HG03575 (cell line): ENCODE measurements at regions not wholly inside any gene's neighbourhood (a gene's known extent, or its start where the extent isn't known, plus 50 kb on each side); places are given as distances from the start of the nearest gene placed in this dataset.
"Not testable (repeated sequence)": the region's sequence is repeated elsewhere in the genome, so short reads cannot be mapped to it uniquely, and the experiment has no call there.

Experiments
- ATAC-seq: cut with Tn5 transposase; IDR thresholded peaks from one replicate; pipeline ENCODE4 v1.9.1; 2021; ENCODE audit not compliant: unreplicated experiment, insufficient number of reproducible peaks, low FRiP score; ENCODE audit errors: extremely low read depth

DNA sequence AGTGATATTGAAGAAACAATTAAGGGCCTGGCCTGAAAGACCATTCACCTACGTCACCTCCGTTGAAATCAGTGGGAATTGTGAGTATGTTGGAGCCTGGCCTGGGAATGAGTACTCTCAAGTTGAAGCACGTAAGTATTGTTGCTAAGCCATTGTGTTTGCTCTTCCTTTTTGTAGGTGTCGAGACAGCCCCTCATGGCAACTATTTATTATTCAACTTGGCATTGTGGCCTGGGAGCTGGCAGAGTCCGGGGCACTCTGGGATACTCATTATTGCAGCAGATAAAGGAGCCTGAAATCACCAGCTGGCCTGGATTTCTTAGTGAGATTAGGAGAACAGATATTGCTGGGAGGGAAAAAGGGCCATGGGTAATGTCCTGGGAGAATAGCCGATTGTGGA, 147.4 kb downstream of the C12orf75 start:
- ATAC-seq = no peak

DNA sequence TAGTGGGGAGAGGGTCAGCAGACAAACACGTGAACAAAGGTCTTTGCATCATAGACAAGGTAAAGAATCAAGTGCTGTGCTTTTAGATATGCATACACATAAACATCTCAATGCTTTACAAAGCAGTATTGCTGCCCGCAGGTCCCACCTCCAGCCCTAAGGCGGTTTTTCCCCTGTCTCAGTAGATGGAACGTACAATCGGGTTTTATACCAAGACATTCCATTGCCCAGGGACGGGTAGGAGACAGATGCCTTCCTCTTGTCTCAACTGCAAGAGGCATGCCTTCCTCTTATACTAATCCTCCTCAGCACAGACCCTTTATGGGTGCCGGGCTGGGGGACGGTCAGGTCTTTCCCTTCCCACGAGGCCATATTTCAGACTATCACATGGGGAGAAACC, 148.3 kb downstream of the C12orf75 start:
- not testable (repeated sequence) for ATAC-seq

DNA sequence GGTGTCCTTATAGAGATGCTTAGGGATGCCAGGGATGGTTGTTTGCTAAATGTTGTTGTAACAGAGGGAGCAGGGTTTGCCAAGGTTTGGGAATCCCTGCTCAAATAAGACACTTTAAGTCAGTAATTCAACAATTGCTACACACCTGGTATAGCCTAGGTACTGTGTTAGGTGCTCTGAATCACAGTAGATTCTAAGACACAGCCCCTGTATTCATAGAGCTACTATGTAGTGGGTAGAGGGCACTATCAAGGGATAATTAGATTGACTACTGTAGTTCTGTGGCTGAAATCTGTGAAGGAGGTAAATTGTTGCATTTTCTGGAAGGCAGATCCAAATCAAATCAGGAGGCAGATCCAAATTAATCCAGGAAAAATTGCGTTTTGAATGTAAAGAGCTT, 149.2 kb downstream of the C12orf75 start:
- no peak for ATAC-seq

DNA sequence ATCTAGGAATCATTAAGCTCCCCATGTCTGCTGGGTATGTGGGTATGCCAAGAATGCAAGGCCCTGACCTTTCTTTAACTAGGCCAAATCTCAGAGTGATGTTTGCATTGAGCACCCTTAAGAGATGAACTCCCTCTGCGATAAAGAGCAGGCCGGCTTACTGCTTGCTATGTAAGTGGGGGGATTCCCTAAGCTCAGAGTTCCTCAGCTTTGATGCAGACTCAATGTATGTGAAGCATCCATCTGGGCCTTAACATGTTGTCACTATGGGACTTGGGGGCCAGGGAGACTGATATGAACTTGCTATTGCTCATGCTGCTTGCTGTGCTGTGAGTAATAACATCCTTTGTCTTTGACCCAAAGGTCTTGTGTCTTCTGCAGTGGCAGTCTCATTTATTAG, 149.7 kb downstream of the C12orf75 start:
- no peak for ATAC-seq

DNA sequence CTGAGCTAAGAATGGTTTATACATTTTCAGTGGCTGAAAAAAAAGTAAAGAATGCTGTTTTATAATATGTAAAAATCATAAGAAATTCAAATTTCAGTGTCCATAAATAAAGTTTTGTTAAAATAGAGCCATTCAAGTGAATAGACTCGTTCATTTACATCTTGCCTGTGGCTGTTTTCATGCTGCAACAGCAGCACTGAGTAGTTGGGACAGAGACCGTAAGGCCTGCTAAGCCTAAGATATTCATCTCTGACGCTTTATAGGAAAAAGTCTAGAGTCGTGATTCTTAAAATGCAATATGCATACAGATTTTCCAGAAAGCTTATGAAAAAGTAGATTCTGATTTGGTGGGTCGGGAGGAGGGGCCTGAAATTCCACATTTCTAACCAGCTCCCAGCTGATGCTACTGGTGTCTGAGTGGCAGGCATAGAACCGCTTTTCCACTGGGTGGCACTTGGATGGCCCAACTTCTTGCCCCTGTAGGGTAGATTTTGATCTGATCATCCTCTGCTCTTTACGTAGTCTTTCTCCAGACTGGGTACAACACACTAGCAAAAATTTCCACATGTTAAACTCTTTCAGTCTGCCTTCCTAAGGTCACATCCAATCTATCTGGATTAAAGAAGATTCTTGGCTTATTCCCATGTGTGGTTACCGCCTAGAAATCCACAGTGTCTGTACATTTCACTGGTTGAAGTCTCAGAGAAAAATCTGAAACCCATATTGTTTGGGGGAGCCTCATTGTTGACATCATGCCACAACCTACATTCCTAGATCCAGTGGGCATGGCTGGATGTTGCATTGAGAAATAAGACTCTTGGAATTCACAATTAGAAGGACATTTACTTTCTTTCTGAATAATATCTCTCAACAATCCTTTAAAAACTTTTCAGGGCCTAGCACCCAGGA, 151.2 kb downstream of the C12orf75 start:
- no peak for ATAC-seq

DNA sequence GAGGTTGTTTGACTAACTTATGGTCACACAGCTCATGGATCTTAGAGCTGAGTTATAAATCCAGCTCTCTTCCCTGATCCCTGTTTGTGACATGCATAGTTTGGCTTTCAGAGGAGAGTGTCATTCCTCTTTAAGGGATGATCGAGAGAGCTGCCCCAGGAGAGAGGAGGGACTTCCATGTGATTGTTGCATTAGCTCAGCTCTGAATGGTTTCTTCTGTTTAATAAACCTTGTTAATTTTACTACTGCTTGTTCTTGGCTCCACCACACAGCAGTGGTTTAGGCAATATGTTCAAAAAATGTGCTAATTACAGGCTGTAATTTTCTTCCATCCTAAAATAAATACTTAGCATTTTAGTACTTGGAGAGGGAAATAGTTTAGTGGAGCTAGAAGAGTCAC, 152.5 kb downstream of the C12orf75 start:
- ATAC-seq = no peak

DNA sequence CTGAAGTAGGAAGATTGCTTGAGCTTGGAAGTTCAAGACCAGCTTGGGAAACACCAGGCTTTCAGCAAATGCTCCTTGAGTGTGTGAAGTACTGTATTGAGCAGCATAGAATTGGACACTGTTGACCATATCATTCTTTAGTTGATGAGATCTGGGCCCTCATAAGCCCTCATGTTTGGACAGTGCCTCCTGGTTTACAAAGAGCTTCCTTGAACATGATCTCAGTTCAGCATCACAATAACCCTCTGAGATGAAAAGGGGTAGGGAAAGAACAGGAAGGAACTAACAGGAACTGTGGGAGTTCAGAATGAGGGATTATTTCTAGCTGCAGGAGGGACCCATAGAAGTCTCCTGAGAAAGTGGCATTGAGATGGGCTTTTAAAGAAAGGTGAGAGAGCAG, 153.2 kb downstream of the C12orf75 start:
- ATAC-seq = no peak

DNA sequence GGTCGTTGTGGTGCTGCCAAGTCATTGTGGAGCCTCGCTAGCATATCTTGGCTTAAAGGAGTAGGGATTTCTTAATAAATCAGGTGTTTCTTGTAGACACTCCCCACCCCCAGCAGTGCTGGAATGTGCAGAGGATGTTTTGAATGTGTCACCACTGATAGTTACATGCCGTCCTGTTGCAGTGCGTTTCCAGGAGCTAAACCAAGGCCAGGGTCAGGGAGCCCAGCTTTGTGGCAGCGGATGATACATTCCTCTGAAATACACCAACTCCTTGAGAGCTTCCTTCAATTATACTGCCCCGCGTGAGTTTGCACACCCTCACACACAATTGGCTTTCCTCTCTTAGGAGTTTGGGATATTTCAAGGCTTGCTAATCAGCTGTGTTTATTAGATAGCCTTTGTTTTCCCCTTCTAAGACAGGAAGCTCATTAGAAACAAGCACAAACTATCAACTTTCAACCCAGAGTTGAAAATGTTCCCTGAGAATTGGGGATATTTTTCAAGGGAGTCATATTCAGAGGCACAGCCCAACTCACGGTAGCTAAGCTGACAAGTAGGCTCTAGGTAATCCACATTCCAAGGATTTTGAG, 154.9 kb downstream of the C12orf75 start:
- ATAC-seq = no peak

DNA sequence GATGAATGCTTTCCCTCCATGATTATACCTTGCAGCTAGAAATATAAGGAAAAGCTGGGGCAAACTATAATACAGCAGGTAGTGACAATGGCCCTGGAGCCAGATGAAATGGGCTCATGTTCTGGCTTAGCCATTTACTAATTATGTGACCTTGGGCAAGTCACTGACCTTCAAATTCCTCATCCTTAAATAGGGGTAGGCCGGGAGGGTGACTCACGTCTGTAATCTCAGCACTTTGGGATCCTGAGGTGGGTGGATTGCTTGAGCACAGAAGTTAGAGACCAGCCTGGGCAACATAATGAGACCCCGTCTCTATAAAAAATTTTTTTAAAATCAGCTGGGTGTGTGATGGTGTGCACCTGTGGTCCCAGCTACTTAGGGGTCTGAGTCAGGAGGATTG, 155.4 kb downstream of the C12orf75 start:
- ATAC-seq = no peak

DNA sequence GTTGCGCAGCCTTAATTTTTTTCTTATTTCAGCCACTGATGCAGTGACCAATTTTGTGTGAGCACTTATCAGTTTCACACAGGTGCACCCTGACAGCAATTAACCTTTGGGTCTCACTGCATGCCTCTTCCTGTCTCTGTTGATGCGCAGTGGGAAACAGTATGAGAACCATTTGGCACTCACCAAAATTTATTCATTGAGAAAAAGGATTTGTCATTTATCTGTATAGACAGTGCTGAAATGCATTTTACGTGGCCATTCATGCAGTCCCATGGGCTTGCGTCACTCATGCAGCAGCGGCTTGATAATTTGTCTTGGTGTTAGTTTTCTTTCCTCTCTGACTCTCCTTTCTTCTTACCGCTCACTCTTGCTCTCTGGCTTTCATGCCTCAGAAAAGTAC, 157.5 kb downstream of the C12orf75 start:
- no peak for ATAC-seq

DNA sequence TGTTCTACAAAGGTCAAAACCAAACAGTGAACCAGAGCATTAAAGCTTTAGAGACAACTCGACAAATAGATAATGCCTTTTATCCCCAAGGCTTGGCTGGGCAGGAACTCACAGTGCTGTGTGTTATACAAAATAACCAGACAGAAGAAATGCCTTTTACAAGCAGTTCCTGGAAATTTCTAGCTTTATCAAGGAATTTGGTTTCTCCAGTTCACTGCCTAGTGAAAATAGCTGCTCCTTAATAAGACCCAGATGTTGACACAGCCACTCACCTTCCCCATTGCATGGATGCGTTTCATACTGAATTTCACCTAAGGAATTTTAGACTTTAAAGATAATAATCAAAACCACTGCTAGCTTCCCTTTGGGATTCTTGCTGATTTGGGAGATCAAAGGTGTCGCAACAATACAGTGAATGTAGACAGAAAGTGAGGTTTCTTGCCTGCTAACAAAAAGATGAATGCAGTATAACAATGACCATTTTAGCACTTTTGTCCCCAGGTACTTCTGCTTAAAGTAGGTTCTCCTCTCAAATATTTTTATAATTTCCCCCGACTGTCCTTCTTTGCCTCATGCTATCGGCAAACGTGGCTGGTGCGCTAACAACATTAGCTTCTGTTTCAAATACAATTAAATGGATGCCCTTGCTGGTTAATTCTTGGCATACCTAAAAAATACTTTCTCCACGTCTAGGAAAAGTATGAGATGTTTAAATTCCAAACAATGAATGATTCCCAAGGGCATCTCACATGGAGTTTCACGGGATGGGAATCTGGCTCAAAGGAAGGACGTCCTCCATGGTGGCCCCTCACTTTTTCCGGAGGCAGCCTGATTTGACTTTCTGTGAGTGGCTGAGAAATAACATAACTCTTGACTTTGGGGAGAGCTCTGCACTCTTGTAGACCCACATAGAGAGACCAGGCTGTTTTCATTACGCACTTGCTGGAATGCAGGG, 162.4 kb downstream of the C12orf75 start:
- ATAC-seq = no peak

DNA sequence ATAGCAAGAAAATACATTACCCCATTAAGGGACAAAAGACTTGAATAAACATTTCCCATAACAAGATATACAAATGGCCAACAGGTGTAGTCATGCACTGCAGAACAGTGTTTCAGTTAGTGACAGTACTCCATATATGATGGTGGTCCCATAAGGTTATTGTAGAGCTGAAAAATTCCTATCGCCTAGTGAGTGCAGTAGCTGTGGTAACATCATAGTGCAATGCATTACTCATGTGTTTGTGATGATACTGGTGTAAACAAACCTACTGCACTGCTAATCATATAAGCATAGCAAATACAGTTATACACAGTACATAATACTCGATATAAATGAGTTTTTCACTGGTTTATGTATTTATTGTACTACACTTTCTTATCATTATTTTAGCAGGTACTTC, 168.7 kb downstream of the C12orf75 start:
- no peak for ATAC-seq

DNA sequence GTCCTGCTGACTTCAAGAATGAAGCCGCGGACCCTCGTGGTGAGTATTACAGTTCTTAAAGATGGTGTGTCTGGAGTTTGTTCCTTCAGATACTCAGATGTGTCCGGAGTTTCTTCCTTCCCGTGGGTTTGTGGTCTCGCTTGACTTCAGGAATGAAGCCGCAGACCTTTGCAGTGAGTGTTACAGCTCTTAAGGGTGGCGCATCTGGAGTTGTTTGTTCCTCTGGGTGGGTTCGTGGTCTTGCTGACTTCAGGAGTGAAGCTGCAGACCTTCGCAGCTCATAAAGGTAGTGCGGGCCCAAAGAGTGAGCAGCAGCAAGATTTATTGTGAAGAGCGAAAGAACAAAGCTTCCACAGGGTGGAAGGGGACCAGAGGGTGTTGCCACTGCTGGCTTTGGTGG, 170.2 kb downstream of the C12orf75 start:
- not testable (repeated sequence) for ATAC-seq

DNA sequence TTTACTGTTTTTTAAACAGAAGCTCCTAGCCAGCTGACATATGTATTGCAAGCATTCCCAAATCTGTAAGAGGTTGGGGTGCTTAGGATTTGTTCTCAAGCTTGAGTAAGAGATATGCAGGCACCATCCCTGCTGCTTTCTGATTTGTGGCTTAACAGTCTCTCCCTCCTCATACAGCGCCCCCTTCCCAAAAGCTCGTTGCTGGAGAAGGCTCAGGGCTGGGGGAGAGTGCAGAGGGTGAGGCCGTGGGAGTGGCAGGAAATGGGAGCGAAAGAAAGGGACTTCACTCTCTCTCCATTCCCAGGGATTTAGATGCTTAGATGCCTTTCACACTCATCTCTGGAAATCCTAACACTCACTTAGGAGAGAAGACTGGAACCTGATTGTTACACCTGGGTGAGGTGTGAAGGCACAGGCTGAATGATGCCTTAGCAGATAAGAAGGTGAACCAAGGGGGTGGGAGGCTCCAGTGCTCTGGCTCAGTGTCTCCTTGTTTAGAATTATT, 172.0 kb downstream of the C12orf75 start:
- ATAC-seq = no peak

DNA sequence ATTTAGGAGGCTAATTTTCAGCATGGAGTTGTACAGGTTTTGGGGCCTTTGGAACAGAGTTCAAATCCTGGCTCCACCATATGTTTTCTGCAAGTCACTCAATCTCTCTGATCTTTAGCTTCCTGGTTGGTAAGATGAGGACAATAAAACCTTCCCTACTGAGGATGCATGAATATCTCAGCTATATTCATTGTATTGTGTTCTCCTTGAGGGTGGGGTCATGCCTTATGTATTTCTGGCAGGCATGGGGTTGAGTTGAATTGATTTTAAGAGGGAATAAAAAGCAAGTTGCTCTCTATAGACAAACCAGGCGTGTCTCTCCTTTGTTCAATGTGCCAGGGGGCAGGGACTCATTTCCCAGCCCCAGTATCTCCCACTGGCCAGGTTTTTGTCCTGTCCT, 173.1 kb downstream of the C12orf75 start:
- no peak for ATAC-seq

DNA sequence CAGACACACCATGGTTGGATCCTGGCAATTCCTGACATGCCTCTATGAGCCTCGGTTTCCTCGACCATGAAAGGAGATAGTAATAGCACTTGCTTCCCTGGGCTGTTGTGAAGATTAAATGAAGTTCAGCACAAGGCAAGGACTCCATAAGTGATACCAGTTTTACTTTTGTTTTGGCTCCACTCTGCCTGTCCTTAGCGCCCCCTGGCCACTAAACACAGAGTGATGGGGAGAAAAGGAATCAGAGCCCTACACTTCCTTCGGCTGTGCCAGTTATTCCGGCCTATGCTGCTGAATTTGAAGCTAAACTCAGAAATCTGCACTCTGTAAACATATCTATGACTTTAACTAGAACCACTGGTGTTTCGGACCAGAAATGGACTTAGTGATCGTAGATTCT, 173.8 kb downstream of the C12orf75 start:
- ATAC-seq = no peak

DNA sequence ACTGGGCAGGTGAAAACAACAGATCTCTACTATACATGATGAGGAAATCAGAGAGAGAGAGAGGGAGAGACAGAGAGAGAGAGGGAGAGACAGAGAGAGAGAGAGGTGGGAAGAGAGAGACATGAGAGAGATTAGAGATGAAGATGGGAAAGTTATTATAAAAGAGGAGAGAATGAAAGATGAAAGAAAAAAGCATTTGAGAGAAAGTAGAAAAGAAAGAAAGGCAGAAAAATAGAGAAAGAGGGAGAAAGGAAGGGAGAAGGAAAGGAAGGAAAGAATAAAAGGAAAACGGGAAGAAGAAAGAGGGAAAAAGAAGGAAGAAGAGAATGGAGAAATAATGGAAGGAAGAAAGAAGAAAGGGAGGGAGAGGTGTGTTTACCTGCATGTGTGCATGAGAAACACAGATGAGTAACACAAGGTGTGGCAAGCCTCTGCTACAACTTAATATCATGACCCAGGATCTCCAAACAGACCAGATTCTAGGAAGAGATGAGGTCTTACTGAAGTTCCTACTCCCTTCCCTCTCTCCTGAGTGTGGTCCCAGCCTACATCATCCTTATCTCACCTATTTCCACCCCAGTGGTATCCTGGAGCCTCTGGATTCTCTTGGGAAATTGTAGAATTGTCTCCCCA, 176.3 kb downstream of the C12orf75 start:
- ATAC-seq = no peak

DNA sequence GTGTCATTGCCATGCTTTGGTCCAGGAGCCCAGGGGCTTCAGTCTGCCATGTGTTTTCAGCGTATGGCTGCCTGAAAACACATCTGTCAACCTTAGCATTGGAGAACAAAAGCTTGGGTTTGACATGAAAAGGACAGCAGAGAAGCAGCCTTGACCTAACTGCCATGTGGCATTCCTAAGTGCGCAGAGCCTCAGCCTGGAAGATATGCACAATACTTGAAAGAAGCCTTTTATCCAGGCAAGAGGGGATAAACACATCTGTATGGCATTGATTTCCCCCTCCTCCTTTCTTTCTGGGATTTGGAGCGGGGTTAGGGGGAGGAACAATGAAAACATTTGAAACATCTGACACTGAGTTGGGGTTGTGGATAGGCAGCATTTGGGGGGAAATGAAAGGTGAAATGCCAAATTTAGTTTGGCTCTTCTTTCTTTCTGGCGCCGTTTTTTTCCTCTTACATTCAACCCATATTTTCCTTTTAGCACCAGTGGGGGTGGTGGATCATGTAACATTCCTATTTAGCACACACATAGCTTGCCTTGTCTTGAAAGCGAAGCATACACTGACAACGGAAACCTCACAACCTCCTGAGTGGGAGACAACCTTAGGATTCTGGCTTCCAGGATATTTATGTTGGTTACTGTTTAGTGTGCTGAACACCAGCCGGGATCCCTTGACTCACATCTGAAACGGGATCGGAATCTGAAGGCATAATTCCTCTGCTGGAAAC, 177.0 kb downstream of the C12orf75 start:
- ATAC-seq = no peak
